Caco-2 (cell line): ENCODE measurements at regions not wholly inside any gene's neighbourhood (a gene's known extent, or its start where the extent isn't known, plus 50 kb on each side); places are given as distances from the start of the nearest gene placed in this dataset.

Experiments
- BruUV-seq: library from RNA; stranded (reverse); fragments of 400-500 nt; replicated peaks from 2 replicates; lab custom pipeline; 2021; lab: Mats Ljungman, UMichigan
- CTCF ChIA-PET: fragments of 300-600 bp; sonication (Branson Sonifier 250); formaldehyde crosslinking; loops from one replicate; lab custom pipeline; 2022; ENCODE audit warnings: antibody characterized with exemption; lab: Charles Lee
- POLR2A ChIA-PET: fragments of 300-600 bp; sonication (Branson Sonifier 250); formaldehyde crosslinking; loops from one replicate; lab custom pipeline; 2022; ENCODE audit warnings: antibody characterized with exemption; lab: Charles Lee
- DNase-seq, 2 experiments: peaks; one replicate each; pipeline versions ENCODE4 v3.0.0 to v3.0.0-alpha.2; 2020 to 2022
- H3K27me3 ChIP-seq: replicated peaks from 2 replicates; pipeline ENCODE4 v1.6.0; 2011; ENCODE audit warnings: low read length; ENCODE audit not compliant: control insufficient read depth, insufficient read depth
- H3K36me3 ChIP-seq: 2 replicates; pipeline ENCODE4 v1.5.1; 2011; ENCODE audit warnings: low read length; ENCODE audit not compliant: control insufficient read depth, insufficient read depth
- H3K4me1 ChIP-seq: fragments of 250-450 bp; sonication (Bioruptor Pico); 2 replicates; pipeline ENCODE4 v1.5.1; 2020; ENCODE audit warnings: mild to moderate bottlenecking
- H3K4me3 ChIP-seq: 2 replicates; pipeline ENCODE4 v1.5.1; 2011; ENCODE audit warnings: low read depth, mild to moderate bottlenecking, control low read depth, low read length
- H3K9me3 ChIP-seq: fragments of 250-450 bp; sonication (Bioruptor Pico); 2 replicates; pipeline ENCODE4 v1.5.1; 2020; ENCODE audit warnings: mild to moderate bottlenecking, moderate library complexity
- H3K27ac Mint-ChIP-seq: one replicate; pipeline ENCODE4 v1.8.0; 2022; ENCODE audit warnings: mixed read lengths; ENCODE audit not compliant: unreplicated experiment
- H3K27me3 Mint-ChIP-seq: one replicate; pipeline ENCODE4 v1.8.0; 2022; ENCODE audit warnings: mixed read lengths; ENCODE audit not compliant: insufficient read depth, unreplicated experiment
- H3K36me3 Mint-ChIP-seq: one replicate; pipeline ENCODE4 v1.8.0; 2022; ENCODE audit warnings: mild to moderate bottlenecking, mixed read lengths; ENCODE audit not compliant: insufficient read depth, unreplicated experiment
- H3K4me1 Mint-ChIP-seq: one replicate; pipeline ENCODE4 v1.8.0; 2022; ENCODE audit warnings: low read depth, mixed read lengths; ENCODE audit not compliant: unreplicated experiment
- H3K4me3 Mint-ChIP-seq: one replicate; pipeline ENCODE4 v1.8.0; 2022; ENCODE audit warnings: mild to moderate bottlenecking, moderate library complexity, mixed read lengths; ENCODE audit not compliant: unreplicated experiment
- H3K9me3 Mint-ChIP-seq: one replicate; pipeline ENCODE4 v1.8.0; 2022; ENCODE audit warnings: mixed read lengths; ENCODE audit not compliant: unreplicated experiment
- CTCF ChIP-seq, 2 experiments: fragments of 200-600 bp in 1 of 2; IDR thresholded peaks; 1 replicate in 1 of 2; 2 replicates in 1 of 2; pipeline versions ENCODE4 v1.5.1 to v1.8.0; 2011 to 2022; ENCODE audit warnings: antibody characterized with exemption in 1 of 2, control low read depth in 1 of 2, inconsistent platforms in 1 of 2, low read depth in 1 of 2, low read length in 1 of 2, mild to moderate bottlenecking in 1 of 2, moderate library complexity in 1 of 2; ENCODE audit not compliant: insufficient read depth in 1 of 2, severe bottlenecking in 1 of 2, unreplicated experiment in 1 of 2
- intact Hi-C: fragments of 100-400 bp; cut with micrococcal nuclease; formaldehyde crosslinking; loops from one replicate; pipeline ENCODE4 v1.10.0; 2022; ENCODE audit not compliant: unreplicated experiment

- Histone ChIP-seq H3K27me3 (no peaks in the 10 kb centered on the region; the same call in 1 of the 2 replicates), H3K36me3 (no peaks in the 10 kb centered on the region; the same call in 1 of the 2 replicates), H3K4me3 (no peak overlapping the region), H3K9me3 (no peaks in the 10 kb centered on the region), H3K4me1 (no peaks in the 10 kb centered on the region)
- no peaks in the 10 kb centered on the region for H3K9me3 Mint-ChIP-seq
- no peak for DNase-seq
- H3K4me3 Mint-ChIP-seq = no peak overlapping the region
- no peak overlapping the region for H3K27ac Mint-ChIP-seq
- POLR2A ChIA-PET = no interaction called here
- H3K27me3 Mint-ChIP-seq = peaks cover 25% of the 10 kb centered on the region
- TF ChIP-seq CTCF (IDR thresholded peaks at IDR 0.05; ENCODE audit: insufficient read depth in 1 of 2, low read depth in 1 of 2, low read length in 1 of 2, severe bottlenecking in 1 of 2, unreplicated experiment in 1 of 2) = no peak
- no TSS peak for BruUV-seq
- H3K36me3 Mint-ChIP-seq = no peaks in the 10 kb centered on the region
- CTCF ChIA-PET = no interaction called here
- no peaks in the 10 kb centered on the region for H3K4me1 Mint-ChIP-seq
- intact Hi-C loops = no loop called here
These were observed 246.8 kb upstream of the SFSWAP start for GRCh38 chr12:131464081-131464480.

- Histone ChIP-seq H3K4me1 (no peaks in the 10 kb centered on the region), H3K4me3 (no peak overlapping the region), H3K36me3 (no peaks in the 10 kb centered on the region; the same call in 1 of the 2 replicates), H3K9me3 (no peaks in the 10 kb centered on the region), H3K27me3 (no peaks in the 10 kb centered on the region; the same call in 1 of the 2 replicates)
- H3K27me3 Mint-ChIP-seq = peaks cover 23% of the 10 kb centered on the region
- ChIA-PET CTCF (no interaction called here), POLR2A (no interaction called here)
- no peak overlapping the region for H3K4me3 Mint-ChIP-seq
- no TSS peak for BruUV-seq
- H3K36me3 Mint-ChIP-seq = no peaks in the 10 kb centered on the region
- H3K4me1 Mint-ChIP-seq = no peaks in the 10 kb centered on the region
- H3K9me3 Mint-ChIP-seq = no peaks in the 10 kb centered on the region
- no peak for DNase-seq
- no peak overlapping the region for H3K27ac Mint-ChIP-seq
- TF ChIP-seq CTCF (IDR thresholded peaks at IDR 0.05; ENCODE audit: insufficient read depth in 1 of 2, low read depth in 1 of 2, low read length in 1 of 2, severe bottlenecking in 1 of 2, unreplicated experiment in 1 of 2) = no peak
- intact Hi-C loops = no loop called here
These were observed 244.6 kb upstream of the SFSWAP start for GRCh38 chr12:131466306-131466705.

GRCh38 chr12:131466932-131467331 is 244.0 kb upstream of the SFSWAP start:
- intact Hi-C loops = no loop called here
- Histone ChIP-seq H3K27me3 (no peaks in the 10 kb centered on the region; the same call in 1 of the 2 replicates), H3K9me3 (no peaks in the 10 kb centered on the region), H3K36me3 (no peaks in the 10 kb centered on the region; the same call in 1 of the 2 replicates), H3K4me1 (no peaks in the 10 kb centered on the region), H3K4me3 (no peak overlapping the region)
- ChIA-PET CTCF (no interaction called here), POLR2A (no interaction called here)
- BruUV-seq = no TSS peak
- Mint-ChIP-seq H3K9me3 (no peaks in the 10 kb centered on the region), H3K27me3 (peaks cover 24% of the 10 kb centered on the region), H3K36me3 (no peaks in the 10 kb centered on the region), H3K4me1 (no peaks in the 10 kb centered on the region), H3K27ac (no peak overlapping the region), H3K4me3 (no peak overlapping the region)
- no peak for TF ChIP-seq CTCF (IDR thresholded peaks at IDR 0.05; ENCODE audit: insufficient read depth in 1 of 2, low read depth in 1 of 2, low read length in 1 of 2, severe bottlenecking in 1 of 2, unreplicated experiment in 1 of 2)
- DNase-seq = no peak
